ENCODE measurements at regions not wholly inside any gene's neighbourhood (a gene's known extent, or its start where the extent isn't known, plus 50 kb on each side); places are given as distances from the start of the nearest gene placed in this dataset.

- Histone ChIP-seq H3K9ac (no peak overlapping the region), H3K4me1 (peaks cover 9% of the 10 kb centered on the region), H3K79me2 (ENCODE audit: low read depth) (no peaks in the 10 kb centered on the region), H3K4me3 (no peak overlapping the region), H2AFZ (replicated peaks) (no peak overlapping the region), H3F3A (ENCODE audit: low read depth) (peaks cover 8% of the 10 kb centered on the region), H3K4me2 (no peak overlapping the region), H3K27ac (no peak overlapping the region), H3K36me3 (no peaks in the 10 kb centered on the region), H4K20me1 (ENCODE audit: low read depth) (no peaks in the 10 kb centered on the region), H3K9me3 (ENCODE audit: low read depth) (no peaks in the 10 kb centered on the region), H3K27me3 (no peaks in the 10 kb centered on the region)
- Mint-ChIP-seq H3K9me3 (peaks cover under 1% of the 10 kb centered on the region), H3K27ac (no peak overlapping the region), H3K4me3 (no peak overlapping the region), H3K36me3 (no peaks in the 10 kb centered on the region), H3K4me1 (peaks cover 2% of the 10 kb centered on the region), H3K27me3 (ENCODE audit: insufficient read depth, low read depth) (no peaks in the 10 kb centered on the region)
- TF ChIP-seq CTCF (IDR thresholded peaks at IDR 0.05) (peak; percentile 63), EZH2 (IDR thresholded peaks at IDR 0.05) (no peak), EZH2phosphoT487 (IDR thresholded peaks at IDR 0.05) (no peak)
- DNase-seq (ENCODE audit: low spot score): peak; percentile 8
These were observed 502.5 kb upstream of the SEMA6A start for GRCh38 chr5:117077142-117077541.

GRCh38 chr5:117072439-117072838 is 497.8 kb upstream of the SEMA6A start:
- TF ChIP-seq EZH2phosphoT487 (IDR thresholded peaks at IDR 0.05): no peak
- no peak for TF ChIP-seq CTCF (IDR thresholded peaks at IDR 0.05)
- no peak for TF ChIP-seq EZH2 (IDR thresholded peaks at IDR 0.05)
- Histone ChIP-seq H3K79me2 (ENCODE audit: low read depth) (no peaks in the 10 kb centered on the region), H3K27me3 (no peaks in the 10 kb centered on the region), H3K36me3 (peaks cover 6% of the 10 kb centered on the region), H3K9me3 (ENCODE audit: low read depth) (no peaks in the 10 kb centered on the region), H3K4me1 (peaks cover 12% of the 10 kb centered on the region), H3K4me2 (peak overlapping the region; percentile 35), H3K9ac (no peak overlapping the region), H2AFZ (replicated peaks) (no peak overlapping the region), H3K4me3 (no peak overlapping the region), H3K27ac (peak overlapping the region; percentile 68), H4K20me1 (ENCODE audit: low read depth) (no peaks in the 10 kb centered on the region), H3F3A (ENCODE audit: low read depth) (peaks cover 17% of the 10 kb centered on the region)
- Mint-ChIP-seq H3K27ac (no peak overlapping the region), H3K9me3 (peaks cover 19% of the 10 kb centered on the region), H3K4me3 (no peak overlapping the region), H3K36me3 (no peaks in the 10 kb centered on the region), H3K4me1 (no peaks in the 10 kb centered on the region), H3K27me3 (ENCODE audit: insufficient read depth, low read depth) (no peaks in the 10 kb centered on the region)
- peak; percentile 60 for DNase-seq (ENCODE audit: low spot score)

GRCh38 chr5:117065800-117066199 is 491.2 kb upstream of the SEMA6A start:
- no peak overlapping the region for H3K27ac Mint-ChIP-seq
- H4K20me1 ChIP-seq (ENCODE audit: low read depth): no peaks in the 10 kb centered on the region
- H3F3A ChIP-seq (ENCODE audit: low read depth): no peaks in the 10 kb centered on the region
- H3K36me3 ChIP-seq: no peaks in the 10 kb centered on the region
- H3K4me2 ChIP-seq: no peak overlapping the region
- H3K4me1 ChIP-seq: no peaks in the 10 kb centered on the region
- H3K79me2 ChIP-seq (ENCODE audit: low read depth): no peaks in the 10 kb centered on the region
- peaks cover 7% of the 10 kb centered on the region for H3K9me3 Mint-ChIP-seq
- no peaks in the 10 kb centered on the region for H3K27me3 ChIP-seq
- no peaks in the 10 kb centered on the region for H3K27me3 Mint-ChIP-seq (ENCODE audit: insufficient read depth, low read depth)
- no peaks in the 10 kb centered on the region for H3K36me3 Mint-ChIP-seq
- peaks cover 3% of the 10 kb centered on the region for H3K4me1 Mint-ChIP-seq
- H3K4me3 ChIP-seq: no peak overlapping the region
- DNase-seq (ENCODE audit: low spot score): no peak
- no peaks in the 10 kb centered on the region for H3K9me3 ChIP-seq (ENCODE audit: low read depth)
- no peak for TF ChIP-seq EZH2phosphoT487 (IDR thresholded peaks at IDR 0.05)
- TF ChIP-seq CTCF (IDR thresholded peaks at IDR 0.05): no peak
- no peak for TF ChIP-seq EZH2 (IDR thresholded peaks at IDR 0.05)
- H2AFZ ChIP-seq (replicated peaks): no peak overlapping the region
- H3K4me3 Mint-ChIP-seq: no peak overlapping the region
- H3K9ac ChIP-seq: no peak overlapping the region
- H3K27ac ChIP-seq: no peak overlapping the region

Measured in neural progenitor cell (in vitro differentiated cells).